NCI-H2196 treated with DMSO at 0.1 percent for 48 hours (cell line): ENCODE measurements at regions not wholly inside any gene's neighbourhood (a gene's known extent, or its start where the extent isn't known, plus 50 kb on each side); places are given as distances from the start of the nearest gene placed in this dataset.

Experiments
- DNase-seq: peaks from one replicate; lab custom pipeline; 2025; ENCODE audit not compliant: unreplicated experiment; lab: John Stamatoyannopoulos, UW

DNA sequence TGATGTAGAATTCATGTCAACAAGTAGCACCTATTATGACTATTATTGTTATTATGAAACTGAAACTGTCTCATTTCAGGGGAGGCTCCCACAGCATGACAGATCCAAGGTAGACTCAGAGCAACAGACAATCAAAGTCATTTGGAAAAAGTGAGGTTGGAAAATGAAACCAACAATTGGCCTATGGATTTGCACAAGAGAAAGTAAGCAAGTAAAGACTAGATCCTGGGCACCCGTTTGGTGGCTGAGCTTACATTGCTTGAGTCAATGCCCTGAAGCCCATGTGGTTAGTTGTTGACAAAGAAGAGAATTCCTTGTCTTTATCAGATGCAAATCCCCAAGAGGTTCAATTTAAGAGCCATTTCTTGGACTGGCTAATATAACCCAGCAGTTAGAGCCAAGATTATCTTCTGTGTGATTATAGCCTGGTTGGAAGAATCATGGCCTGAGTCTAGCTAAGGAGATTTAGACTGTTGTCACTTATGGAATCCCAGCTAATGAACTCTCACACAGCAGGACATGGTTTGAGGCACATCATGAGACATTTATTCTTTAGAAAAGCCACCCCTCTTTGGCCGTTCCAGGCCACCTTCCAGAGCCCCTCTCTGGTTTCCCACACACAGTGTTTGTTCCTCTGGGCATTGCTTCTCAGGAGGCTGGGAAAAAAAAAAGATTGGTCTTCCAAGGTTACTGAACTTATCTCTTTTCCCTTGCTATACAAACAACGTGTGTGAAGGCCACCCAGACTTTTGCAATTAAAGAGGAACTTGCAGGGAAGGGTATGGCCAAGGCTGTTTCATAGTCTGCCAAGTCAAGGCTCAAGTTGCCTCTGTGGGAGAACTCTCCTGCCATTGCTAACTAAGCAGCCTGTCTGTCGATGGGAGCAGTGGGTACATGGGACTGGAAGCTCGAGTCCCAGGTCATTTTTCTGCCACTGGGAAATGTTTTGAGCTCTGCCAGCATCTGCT is 399.5 kb downstream of the ENC1 start:
- no peak for DNase-seq

DNA sequence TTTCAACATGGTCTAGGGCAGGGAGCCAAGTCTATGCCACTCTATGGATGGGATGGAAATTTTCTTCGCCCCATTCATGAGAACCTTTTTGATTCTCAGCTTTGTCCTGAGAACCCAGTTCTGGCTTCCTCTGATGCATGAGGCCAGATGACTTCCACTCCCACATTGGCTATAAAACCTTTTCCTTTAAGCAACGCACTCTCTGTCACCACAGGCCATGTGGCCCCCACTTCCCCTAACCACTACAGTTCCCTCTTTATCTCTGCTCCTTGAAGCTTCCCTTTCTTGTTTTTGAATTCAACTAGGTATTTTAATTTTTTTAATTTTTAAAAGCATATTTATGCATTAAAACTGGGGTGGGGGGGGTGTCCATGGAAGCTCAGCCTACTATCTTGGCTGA is 401.3 kb downstream of the ENC1 start:
- no peak for DNase-seq

DNA sequence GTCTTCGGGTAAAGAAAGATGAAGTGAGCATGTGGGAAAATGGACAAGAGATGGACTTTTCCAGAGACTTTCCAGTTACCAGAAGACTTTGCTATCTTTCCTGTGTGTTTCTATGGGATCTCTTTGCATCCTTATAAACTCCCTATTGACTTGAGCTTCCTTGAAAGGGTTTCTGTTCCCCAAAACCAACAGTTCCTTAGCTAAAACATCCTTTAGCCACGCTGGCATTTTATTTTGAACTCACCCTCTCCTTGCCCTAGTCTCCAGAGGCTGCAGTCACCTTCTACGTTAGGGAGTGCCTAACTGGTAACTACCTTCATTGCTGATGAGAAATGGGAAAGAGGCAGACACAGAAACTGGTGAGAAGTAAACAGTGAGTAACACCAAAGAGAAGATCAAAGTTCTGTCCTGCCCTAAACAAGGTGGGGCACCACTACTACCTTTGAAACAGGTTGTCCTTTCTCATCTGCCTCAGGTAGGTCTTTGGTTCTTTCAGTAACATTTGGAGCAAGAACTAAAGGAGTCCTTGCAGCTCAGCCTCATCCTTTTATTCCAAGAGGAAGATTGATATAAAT is 402.9 kb downstream of the ENC1 start:
- DNase-seq = no peak

DNA sequence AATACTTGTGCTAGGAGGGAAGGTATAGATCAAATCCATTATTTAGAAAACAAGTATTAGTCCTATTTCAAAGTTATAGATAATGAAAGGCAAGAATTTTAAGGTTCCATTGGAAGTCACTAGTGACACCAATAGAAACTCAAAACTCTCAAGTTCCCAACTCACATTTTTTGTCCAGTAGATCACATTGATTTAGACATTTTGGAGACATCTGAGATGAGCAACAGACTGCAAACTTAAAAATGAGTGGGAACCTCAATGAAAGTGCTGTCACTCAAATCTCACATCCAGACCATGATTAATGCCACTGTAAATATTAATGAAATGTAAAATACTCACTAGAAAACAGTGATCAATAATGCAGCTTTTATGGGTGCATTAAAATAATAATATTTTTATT is 405.0 kb downstream of the ENC1 start:
- no peak for DNase-seq

DNA sequence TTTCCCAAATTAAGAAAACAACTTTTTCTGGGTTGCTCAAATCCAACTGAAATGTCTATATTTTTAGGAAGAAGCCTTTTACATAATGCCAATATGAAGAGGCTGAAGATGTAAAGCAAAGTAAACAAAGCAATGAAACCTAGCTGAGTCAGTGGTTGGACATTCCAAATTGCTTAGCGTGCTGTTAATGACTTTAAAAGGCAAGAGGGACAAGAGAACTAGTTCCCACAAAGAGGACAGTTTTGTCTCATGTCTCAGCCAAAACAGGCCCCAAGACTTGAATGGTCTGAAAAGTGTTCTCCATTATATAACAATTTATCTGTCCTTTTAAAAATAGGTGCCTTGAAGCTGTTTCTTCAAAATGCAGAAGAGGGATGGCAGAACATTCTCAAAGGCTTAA is 407.0 kb downstream of the ENC1 start:
- no peak for DNase-seq

DNA sequence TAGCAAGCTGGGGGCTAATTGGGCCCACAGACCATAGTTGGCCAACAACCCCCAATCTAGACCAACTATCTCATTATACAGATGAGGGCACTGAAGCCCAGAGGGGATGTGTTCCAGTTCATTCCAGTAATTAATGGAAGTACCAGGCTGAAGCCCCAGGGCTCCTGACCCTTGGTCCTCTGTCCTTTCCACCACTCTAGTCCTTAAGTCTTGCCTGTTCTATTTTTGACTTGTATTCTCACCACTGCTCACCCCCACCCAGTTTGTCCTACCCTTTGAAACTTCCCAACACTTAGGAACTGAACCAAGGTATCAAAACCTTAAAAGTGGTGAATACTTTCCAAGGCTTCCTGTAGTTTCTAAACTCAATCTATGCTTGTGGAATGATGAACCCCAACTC is 407.4 kb downstream of the ENC1 start:
- DNase-seq = no peak

DNA sequence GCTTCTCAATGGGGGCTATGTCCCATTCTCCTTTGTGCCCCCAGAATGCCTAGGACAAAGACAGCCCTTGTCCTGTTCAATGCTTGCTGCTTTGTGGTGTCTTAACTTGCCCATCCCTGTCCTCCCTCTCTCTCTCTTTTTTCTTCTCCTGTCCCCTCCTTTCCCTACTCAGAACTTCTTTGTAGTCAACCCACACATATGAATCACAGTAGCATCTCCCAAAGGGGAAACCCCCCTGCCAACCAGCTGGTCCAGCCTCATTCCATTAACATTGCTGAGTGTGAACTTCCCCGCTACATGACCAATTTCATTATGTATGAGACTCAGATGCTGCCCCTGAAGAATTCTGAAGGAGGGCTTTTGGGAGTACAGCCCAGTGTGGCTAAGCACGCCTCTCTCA is 408.3 kb downstream of the ENC1 start:
- no peak for DNase-seq

DNA sequence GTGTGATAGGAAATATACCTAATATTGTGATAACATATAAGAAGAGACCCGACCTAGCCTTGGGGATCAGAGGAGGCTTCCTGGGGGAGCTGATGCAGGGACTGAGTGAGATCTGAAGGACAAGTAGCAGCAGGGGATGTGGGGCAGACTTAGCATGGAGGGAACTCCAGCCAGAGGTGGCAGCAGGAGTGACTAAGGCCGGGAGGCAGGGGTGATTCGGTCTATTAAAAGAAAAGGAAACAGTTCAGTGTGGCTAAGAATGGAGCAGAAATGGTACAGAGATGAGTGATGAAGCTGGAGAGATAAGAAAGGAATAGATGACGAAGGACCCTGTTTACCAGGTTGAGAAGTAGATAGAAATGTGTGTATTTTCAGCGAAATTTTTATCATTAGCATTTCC is 408.8 kb downstream of the ENC1 start:
- no peak for DNase-seq

DNA sequence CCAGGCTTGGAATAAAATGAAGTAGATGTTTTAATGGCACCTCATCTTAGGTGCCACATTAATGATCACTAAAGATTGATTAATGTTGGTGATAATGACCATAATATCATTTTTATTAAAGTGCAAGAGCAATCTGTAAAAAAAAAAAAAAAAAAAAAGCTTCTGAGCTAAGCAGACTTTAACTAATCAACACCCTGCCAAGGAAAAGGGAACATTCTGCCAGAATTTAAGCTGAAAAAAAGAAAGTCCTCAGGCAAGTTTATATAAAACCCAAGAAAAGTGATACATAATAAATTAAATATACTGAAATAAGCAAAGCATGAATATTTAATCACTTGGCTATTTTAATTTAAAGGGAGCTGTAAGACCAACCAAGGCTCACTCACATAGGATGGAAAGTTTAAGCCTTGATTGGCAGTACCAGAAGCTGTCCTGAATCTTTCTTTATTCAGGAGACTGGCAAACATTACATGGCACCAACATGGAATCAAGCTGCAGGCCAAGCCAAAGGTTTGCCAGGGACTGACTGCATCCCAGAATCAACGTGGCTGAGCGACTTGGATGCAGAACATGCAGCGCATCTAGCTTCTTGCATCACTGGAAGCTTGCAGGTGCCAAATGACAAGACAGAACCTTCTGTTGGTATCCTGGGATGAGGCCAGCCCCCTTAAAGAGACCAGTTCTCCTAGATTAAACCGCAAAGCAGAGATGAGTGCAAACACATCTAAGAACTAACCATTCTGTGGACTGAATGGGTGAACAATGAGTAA is 413.6 kb downstream of the ENC1 start:
- no peak for DNase-seq

DNA sequence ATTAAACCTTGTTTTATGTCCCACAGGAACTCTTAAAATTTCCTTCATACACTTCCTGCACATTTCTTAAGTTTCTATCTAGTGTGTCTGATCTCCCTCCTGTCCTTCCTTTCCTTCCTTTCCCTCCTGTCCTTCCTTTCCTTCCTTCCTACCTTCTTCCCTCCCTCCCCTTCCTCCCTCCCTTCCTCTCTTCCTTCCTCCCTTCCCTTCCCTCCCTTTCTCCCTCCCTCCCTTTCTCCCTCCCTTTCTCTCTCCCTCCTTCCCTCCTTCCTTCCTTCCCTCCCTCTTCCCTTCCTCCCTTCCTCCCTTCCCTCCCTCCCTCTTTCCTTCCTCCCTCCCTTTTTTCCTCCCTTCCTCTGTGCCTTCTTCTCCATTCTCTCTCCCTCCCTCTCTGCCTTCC is 414.9 kb downstream of the ENC1 start:
- DNase-seq = no peak

DNA sequence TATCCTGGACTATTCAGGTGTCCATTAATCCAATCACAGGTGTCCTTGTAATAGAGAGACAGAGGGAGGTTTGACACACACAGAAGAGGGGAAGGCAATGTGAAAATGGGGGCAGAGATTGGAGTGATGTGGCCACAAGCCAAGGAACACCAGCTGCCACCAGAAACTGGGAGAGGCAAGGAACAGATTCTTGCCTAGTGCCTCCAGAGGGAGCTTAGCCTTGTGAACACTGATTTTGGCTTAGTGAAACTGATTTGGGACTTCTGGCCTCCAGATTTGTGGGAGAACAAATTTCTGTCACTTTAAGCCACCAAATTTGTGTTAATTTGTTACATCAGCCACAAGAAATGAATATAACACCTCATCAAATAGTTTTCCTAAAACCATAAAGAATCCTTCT is 416.2 kb downstream of the ENC1 start:
- no peak for DNase-seq

DNA sequence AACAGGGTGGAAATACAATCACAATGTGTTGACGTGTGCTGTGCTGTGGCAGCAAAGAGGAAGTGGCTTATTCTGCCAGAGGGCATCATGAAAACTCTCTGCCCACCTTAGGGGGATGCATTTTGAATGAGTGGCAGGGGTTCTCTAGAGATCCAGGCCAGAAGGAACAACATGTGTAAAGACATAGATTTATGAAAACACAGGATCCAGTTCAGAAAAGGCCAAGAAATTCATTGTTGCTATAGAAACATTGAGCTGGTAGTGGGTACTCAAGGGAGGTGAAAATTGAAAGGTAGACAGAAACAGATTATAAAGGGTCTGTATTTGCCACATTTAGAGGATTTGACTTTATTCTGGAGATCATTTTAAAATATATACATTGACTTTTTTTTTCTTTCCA is 417.7 kb downstream of the ENC1 start:
- DNase-seq = no peak

DNA sequence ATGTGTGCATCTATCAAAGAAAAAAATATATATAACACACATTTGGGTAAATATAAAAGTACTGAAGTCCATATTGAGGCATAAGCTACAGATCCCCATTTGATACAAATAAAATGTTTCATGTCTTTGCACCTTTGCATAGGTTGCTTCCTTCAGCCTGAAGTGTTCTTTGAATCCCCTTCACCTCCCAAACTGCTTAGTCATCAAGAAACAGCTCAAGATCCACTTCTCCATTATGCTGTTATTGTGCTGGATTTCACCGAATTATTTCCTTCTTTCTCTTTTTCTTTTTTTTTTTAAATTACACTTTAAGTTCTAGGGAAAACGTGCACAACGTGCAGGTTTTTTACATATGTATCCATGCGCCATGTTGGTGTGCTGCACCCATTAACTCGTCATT is 419.1 kb downstream of the ENC1 start:
- no peak for DNase-seq

DNA sequence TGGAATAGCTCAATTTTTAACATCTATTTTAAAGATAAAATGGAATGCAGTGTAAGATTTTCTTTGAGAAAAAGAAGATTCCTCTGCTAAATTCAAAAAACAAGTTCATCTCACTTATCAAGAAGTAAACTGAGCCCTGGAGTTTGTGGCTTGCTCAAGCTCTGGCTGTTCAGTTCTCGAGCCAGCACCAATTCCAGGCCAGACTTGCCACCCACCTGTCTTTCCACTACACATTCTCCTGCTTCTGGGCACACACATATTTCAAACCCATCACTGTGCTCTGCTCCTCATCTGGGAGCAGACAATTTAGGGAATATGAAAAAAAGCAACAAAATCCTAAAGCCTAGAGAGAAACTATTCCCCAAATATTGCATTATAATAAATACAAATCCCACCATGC is 424.5 kb downstream of the ENC1 start:
- DNase-seq = no peak

DNA sequence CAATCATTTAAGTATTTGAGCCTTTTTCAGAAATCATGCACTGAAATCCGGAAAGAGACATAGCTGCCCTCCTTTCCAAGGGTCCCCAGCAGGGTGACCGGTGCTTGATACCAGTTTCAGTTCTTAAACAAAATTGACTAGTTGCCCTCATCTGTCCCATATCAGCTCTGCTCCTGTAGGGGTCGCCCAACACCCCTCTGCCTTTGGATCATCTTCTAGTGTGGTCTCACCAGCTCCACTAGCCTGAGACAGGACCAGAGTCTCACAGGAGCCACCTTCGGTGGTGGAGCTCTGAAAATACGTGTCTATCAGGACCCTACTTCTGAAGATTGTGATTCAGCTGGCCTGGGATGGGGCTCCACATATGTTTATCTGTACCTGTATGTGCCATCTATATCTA is 428.2 kb downstream of the ENC1 start:
- no peak for DNase-seq

DNA sequence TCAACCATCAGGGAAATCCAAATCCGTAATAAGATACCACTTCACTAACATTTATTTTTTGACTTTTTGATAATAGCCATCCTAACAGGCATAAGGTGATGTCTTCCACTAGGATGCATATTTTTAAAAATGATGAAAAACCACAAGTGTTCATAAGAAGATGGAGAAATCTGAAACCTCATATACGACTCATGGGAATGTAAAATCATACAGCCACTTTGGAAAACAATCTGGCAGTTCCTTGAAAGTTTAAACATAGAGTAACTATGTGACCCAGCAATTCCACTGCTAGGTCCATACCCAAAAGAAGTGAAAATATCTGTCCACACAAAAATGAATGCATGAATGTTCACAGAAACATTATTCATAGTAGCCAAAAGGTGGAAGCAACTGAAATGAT is 431.0 kb downstream of the ENC1 start:
- DNase-seq = no peak

DNA sequence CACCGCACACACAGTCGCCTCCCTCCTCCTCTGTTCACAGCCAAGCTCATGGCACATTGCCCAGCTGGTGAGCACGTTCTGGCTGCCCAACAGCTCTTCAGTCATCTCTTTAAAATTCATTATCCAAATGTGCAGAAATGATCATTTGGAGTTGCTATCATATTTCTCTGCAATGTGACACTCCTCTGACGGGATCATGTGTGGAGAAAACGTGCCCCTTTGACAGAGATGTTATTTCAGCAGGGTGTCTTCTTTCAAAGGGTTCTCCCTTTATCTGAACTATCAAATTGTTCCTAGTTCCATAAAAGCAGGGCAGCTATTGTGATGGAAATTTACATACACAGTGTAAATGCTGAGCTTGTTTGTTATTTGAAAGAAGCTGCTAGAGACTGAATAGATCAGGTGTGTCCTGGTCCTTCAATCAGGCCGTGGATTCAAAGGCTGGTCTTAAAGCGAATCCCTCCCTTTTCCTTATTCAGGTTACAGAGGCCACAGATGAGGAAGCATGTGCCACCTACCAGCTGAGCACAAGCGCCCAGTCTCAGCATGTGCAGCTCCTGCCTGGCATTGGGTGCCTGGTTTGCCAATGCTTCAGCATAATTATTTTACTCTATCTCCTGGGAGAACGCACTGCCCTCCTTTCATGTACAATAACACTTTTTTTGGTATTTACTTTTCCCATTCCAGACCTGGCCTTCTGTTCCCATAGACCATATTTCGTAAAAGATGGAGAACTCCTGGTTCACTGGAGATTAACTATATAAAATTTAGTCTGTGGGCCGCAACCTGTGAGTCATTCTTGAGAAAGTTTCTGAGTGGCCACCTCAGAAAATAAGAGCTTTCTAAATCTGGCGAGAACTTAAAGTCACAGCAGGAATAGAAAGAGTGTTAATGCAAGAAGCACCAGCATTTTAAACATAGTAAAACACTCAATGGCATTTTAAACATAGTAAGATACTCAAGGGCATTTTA is 433.7 kb downstream of the ENC1 start:
- DNase-seq = peak; percentile 84

DNA sequence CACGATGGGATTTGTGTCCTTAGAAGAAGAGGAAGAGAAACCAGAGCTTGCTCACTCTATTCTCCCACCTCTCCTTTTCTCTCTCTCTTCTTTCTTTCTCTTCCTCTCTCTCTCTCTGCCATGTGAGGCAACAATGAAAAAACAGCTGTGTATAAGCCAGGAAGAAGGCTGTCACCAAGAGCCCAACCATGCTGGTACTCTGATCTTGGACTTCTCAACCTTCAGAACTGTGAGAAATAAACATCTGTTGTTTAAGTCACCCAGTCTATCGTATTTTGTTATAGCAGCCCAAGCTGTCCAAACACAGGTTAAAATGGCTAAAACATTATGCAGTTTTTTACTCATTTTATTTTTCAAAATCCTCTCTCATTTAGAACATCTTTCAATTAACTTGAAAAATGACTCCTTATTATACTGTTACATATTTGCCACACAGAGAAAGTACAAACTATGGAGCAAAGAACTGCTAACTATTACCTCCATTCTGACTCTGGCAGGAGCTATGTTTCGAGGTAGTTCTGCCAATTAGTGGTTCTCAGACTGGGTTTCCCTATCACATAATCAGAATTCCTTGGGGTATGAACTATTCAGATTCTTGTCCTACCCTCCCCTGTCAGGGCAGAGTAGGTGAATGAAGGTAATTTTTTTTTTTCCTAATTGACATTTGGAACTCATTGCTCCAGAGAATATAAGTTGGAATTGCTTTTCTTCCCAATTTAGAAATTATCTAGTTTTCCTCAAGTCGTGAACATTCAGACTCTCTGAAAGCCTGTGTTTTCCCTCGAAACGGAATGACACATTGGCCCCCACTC is 434.6 kb downstream of the ENC1 start:
- no peak for DNase-seq

DNA sequence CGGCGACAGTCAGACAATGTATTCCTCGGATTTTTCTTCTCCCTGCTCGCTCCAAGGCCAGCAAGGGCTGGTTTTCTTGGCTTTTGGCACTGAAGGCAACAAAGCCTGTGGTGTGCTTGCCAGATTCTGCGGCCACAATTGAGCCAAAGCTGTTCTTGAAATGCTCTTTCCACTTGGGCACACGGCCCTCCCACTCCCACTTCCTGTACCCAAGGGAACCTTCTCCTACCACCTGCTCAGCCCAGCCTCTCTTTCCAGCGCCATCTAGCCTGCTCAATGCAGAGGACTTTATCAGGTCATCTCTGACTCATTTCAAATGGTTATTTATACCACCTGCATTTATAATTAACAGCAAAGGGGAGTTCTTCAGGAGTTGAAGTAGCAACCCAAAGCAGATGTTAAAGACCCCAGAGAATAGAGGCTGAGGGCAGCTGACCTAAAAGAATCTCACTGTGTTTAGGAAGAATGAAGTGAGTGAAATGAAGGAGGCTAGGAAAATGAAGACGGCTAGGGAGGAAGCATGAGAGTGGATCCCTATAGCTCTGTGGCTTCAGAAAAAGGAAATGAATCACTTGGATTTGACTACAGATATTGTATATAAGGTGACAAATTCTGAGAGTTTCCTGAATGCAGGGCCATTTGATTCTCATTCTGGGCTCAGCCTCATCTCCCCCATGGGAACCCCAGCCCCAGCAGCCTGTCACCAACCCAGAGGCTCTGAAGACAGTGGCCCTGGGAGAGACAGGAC is 439.0 kb downstream of the ENC1 start:
- peak; percentile 45 for DNase-seq
